ENCODE measurements at regions not wholly inside any gene's neighbourhood (a gene's known extent, or its start where the extent isn't known, plus 50 kb on each side); places are given as distances from the start of the nearest gene placed in this dataset.

GRCh38 chr13:74743992-74744391 is 609.8 kb upstream of the KLF12 start:
- ATAC-seq (no peak), DNase-seq (no peak)
- Histone ChIP-seq H3K4me1 (no peaks in the 10 kb centered on the region), H3K27ac (no peak overlapping the region), H3K27me3 (no peaks in the 10 kb centered on the region), H3K4me3 (no peak overlapping the region), H3K36me3 (no peaks in the 10 kb centered on the region), H3K9me3 (no peaks in the 10 kb centered on the region)
- TF ChIP-seq POLR2A (IDR thresholded peaks at IDR 0.05) (no peak), CTCF (IDR thresholded peaks at IDR 0.05) (no peak)
- intact Hi-C loops (cut with DNase I), result no loop called here
- WGBS (ENCODE audit: insufficient coverage, low coverage, low lambda C conversion rate, missing lambda C conversion rate), result 65% methylated on average over 3 of the region's 3 CpGs

GRCh38 chr13:74741732-74742131 is 607.5 kb upstream of the KLF12 start:
- ATAC-seq (no peak), DNase-seq (no peak)
- 80% methylated on average over 3 of the region's 3 CpGs for whole genome bisulfite sequencing (ENCODE audit: insufficient coverage, low coverage, low lambda C conversion rate, missing lambda C conversion rate)
- Histone ChIP-seq H3K4me3 (no peak overlapping the region), H3K27ac (no peak overlapping the region), H3K27me3 (no peaks in the 10 kb centered on the region), H3K4me1 (no peaks in the 10 kb centered on the region), H3K36me3 (no peaks in the 10 kb centered on the region), H3K9me3 (no peaks in the 10 kb centered on the region)
- intact Hi-C loops (cut with DNase I), result no loop called here
- TF ChIP-seq CTCF (IDR thresholded peaks at IDR 0.05), result no peak
- no peak for TF ChIP-seq POLR2A (IDR thresholded peaks at IDR 0.05)

GRCh38 chr13:74732736-74733385 is 598.7 kb upstream of the KLF12 start:
- Histone ChIP-seq H3K4me1 (no peaks in the 10 kb centered on the region), H3K4me3 (no peak overlapping the region), H3K36me3 (no peaks in the 10 kb centered on the region), H3K27ac (no peak overlapping the region), H3K9me3 (no peaks in the 10 kb centered on the region), H3K27me3 (no peaks in the 10 kb centered on the region)
- 75% methylated on average over 8 of the region's 8 CpGs for WGBS (ENCODE audit: insufficient coverage, low coverage, low lambda C conversion rate, missing lambda C conversion rate)
- intact Hi-C loops (cut with DNase I), result no loop called here
- ATAC-seq (no peak), DNase-seq (no peak)
- TF ChIP-seq CTCF (IDR thresholded peaks at IDR 0.05) (no peak), POLR2A (IDR thresholded peaks at IDR 0.05) (no peak)

- H3K4me1 ChIP-seq, result no peaks in the 10 kb centered on the region
- H3K27ac ChIP-seq, result no peak overlapping the region
- DNase-seq (no peak), ATAC-seq (no peak)
- TF ChIP-seq POLR2A (IDR thresholded peaks at IDR 0.05) (no peak), CTCF (IDR thresholded peaks at IDR 0.05) (no peak)
- H3K9me3 ChIP-seq, result no peaks in the 10 kb centered on the region
- no peaks in the 10 kb centered on the region for H3K27me3 ChIP-seq
- no peak overlapping the region for H3K4me3 ChIP-seq
- WGBS (ENCODE audit: insufficient coverage, low coverage, low lambda C conversion rate, missing lambda C conversion rate), result 77% methylated on average over 5 of the region's 5 CpGs
- intact Hi-C loops (cut with DNase I), result no loop called here
- H3K36me3 ChIP-seq, result no peaks in the 10 kb centered on the region
Measured at GRCh38 chr13:74731731-74732130, 597.5 kb upstream of the KLF12 start.
